ENCODE measurements at regions not wholly inside any gene's neighbourhood (a gene's known extent, or its start where the extent isn't known, plus 50 kb on each side); places are given as distances from the start of the nearest gene placed in this dataset.
"Not testable (repeated sequence)": the region's sequence is repeated elsewhere in the genome, so short reads cannot be mapped to it uniquely, and the experiment has no call there.

- H3K4me1 ChIP-seq = no peaks in the 10 kb centered on the region
- no peaks in the 10 kb centered on the region for H3K27me3 ChIP-seq
- no peak for ATAC-seq
- DNase-seq = no peak
- intact Hi-C loops (cut with DNase I) = no loop called here
- no peak overlapping the region for H3K4me3 ChIP-seq
- H3K9me3 ChIP-seq = no peaks in the 10 kb centered on the region
- no peaks in the 10 kb centered on the region for H3K36me3 ChIP-seq (replicated peaks in 1 of 2; ENCODE audit: insufficient read depth in 1 of 2, low read depth in 2 of 2)
- no peak overlapping the region for H3K27ac ChIP-seq
- TF ChIP-seq, protein P1, sequence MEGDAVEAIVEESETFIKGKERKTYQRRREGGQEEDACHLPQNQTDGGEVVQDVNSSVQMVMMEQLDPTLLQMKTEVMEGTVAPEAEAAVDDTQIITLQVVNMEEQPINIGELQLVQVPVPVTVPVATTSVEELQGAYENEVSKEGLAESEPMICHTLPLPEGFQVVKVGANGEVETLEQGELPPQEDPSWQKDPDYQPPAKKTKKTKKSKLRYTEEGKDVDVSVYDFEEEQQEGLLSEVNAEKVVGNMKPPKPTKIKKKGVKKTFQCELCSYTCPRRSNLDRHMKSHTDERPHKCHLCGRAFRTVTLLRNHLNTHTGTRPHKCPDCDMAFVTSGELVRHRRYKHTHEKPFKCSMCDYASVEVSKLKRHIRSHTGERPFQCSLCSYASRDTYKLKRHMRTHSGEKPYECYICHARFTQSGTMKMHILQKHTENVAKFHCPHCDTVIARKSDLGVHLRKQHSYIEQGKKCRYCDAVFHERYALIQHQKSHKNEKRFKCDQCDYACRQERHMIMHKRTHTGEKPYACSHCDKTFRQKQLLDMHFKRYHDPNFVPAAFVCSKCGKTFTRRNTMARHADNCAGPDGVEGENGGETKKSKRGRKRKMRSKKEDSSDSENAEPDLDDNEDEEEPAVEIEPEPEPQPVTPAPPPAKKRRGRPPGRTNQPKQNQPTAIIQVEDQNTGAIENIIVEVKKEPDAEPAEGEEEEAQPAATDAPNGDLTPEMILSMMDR (IDR thresholded peaks at IDR 0.05) = no peak
- no peak for TF ChIP-seq POLR2A (IDR thresholded peaks at IDR 0.05)
Measured at GRCh38 chr2:166716968-166717367, 171.3 kb upstream of the XIRP2 start.

GRCh38 chr2:166700079-166700478 is 188.2 kb upstream of the XIRP2 start:
- Histone ChIP-seq H3K4me1 (no peaks in the 10 kb centered on the region), H3K4me3 (no peak overlapping the region), H3K27ac (no peak overlapping the region), H3K36me3 (replicated peaks in 1 of 2; ENCODE audit: insufficient read depth in 1 of 2, low read depth in 2 of 2) (no peaks in the 10 kb centered on the region), H3K27me3 (no peaks in the 10 kb centered on the region), H3K9me3 (no peaks in the 10 kb centered on the region)
- intact Hi-C loops (cut with DNase I) = no loop called here
- 70 to 71% methylated on average over 2 of the region's 2 CpGs for WGBS, 2 donors
- ATAC-seq (no peak), DNase-seq (no peak)
- TF ChIP-seq POLR2A (IDR thresholded peaks at IDR 0.05) = no peak
- TF ChIP-seq, protein P1 (IDR thresholded peaks at IDR 0.05) = peak in 6 of 7 experiments; percentile 8 to 52 (median 46)

DNA sequence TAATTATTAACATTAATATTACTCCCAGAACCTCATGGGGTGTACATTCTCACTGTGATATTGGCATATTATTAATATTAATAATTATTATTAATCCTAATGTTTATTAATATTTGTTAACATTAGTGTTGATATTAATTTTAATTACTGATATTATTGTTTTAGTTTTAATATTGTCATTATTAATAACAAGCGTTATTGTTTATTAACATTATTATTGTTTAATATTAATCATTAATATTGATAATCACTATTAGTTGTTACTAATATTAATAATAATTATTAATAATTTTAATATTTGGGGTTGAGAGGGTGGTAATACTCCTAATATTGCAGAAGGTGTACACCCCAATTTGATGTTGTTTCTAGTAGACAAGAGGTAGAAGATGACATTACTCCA is 193.1 kb upstream of the XIRP2 start:
- no peak for ATAC-seq

GRCh38 chr2:166686057-166686456 is 192.0 kb upstream of the SCN7A start:
- H3K9me3 ChIP-seq; DNase-seq; intact Hi-C loops (cut with DNase I); H3K4me1 ChIP-seq; H3K27ac ChIP-seq; H3K4me3 ChIP-seq; H3K36me3 ChIP-seq (replicated peaks in 1 of 2; ENCODE audit: insufficient read depth in 1 of 2, low read depth in 2 of 2); H3K27me3 ChIP-seq; ATAC-seq: not testable (repeated sequence)
- 50 to 90% methylated on average over 2 to 4 of the region's 4 CpGs for WGBS, 2 donors

More for the DNA sequence above, 193.1 kb upstream of the XIRP2 start:
- H3K27me3 ChIP-seq = no peaks in the 10 kb centered on the region
- no peaks in the 10 kb centered on the region for H3K4me1 ChIP-seq
- 33 to 66% methylated on average over 1 of the region's 1 CpG for WGBS, 2 donors
- intact Hi-C loops (cut with DNase I) = no loop called here
- H3K36me3 ChIP-seq (replicated peaks in 1 of 2; ENCODE audit: insufficient read depth in 1 of 2, low read depth in 2 of 2) = no peaks in the 10 kb centered on the region
- no peak overlapping the region for H3K27ac ChIP-seq
- no peaks in the 10 kb centered on the region for H3K9me3 ChIP-seq
- no peak for DNase-seq
- H3K4me3 ChIP-seq = no peak overlapping the region
- TF ChIP-seq POLR2A (IDR thresholded peaks at IDR 0.05) = no peak
- TF ChIP-seq, protein P1 (IDR thresholded peaks at IDR 0.05) = no peak

DNA sequence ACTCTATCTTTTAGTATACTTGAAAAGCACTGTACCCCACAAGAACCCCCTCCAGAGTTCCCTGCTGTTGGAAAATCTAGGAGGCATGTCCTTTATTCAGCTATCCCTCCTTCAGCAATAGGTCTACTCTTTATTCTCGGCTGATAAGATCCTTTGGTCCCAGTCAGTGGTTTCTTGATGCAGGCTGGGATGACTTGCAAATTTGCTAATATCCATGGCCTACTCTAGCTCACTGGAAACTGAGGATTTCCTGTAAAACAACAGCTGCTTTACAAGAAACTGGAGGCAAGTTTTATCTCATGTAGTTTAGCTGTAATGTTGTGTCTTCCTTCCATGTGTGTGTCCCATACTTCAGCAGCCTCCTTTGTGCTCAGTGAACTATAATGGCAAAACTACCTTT is 183.9 kb upstream of the SCN7A start:
- no peak for ATAC-seq
- WGBS, 2 donors = 56 to 85% methylated on average over 1 of the region's 1 CpG
- Histone ChIP-seq H3K4me3 (no peak overlapping the region), H3K27me3 (no peaks in the 10 kb centered on the region), H3K36me3 (replicated peaks in 1 of 2; ENCODE audit: insufficient read depth in 1 of 2, low read depth in 2 of 2) (no peaks in the 10 kb centered on the region), H3K4me1 (no peaks in the 10 kb centered on the region), H3K9me3 (no peaks in the 10 kb centered on the region), H3K27ac (no peak overlapping the region)
- DNase-seq = no peak
- intact Hi-C loops (cut with DNase I) = no loop called here
- TF ChIP-seq, protein P1 (IDR thresholded peaks at IDR 0.05) = no peak
- TF ChIP-seq POLR2A (IDR thresholded peaks at IDR 0.05) = no peak

Data from body of pancreas (tissue), 4 donors.